ENCODE measurements at regions not wholly inside any gene's neighbourhood (a gene's known extent, or its start where the extent isn't known, plus 50 kb on each side); places are given as distances from the start of the nearest gene placed in this dataset.
"Not testable (repeated sequence)": the region's sequence is repeated elsewhere in the genome, so short reads cannot be mapped to it uniquely, and the experiment has no call there.

- no peak overlapping the region for H3K27ac ChIP-seq
- no peaks in the 10 kb centered on the region for H3K27me3 ChIP-seq (ENCODE audit: insufficient read depth in 3 of 3, low read length in 2 of 3)
- H3K36me3 ChIP-seq (ENCODE audit: insufficient read depth in 1 of 2, low read depth in 1 of 2): no peaks in the 10 kb centered on the region
- TF ChIP-seq CTCF (IDR thresholded peaks at IDR 0.05): no peak
- WGBS, 3 donors: 62 to 71% (median 68%) methylated on average over 7 of the region's 7 CpGs
- no peak for DNase-seq
- no peaks in the 10 kb centered on the region for H3K9me3 ChIP-seq
- ATAC-seq: no peak
- no peak overlapping the region for H3K4me3 ChIP-seq
- H3K4me1 ChIP-seq: no peaks in the 10 kb centered on the region
- intact Hi-C loops (cut with DNase I): no loop called here
Measured at GRCh38 chr7:106535234-106535932, 125.6 kb downstream of the CCDC71L start.

- H3K4me1 ChIP-seq: no peaks in the 10 kb centered on the region
- intact Hi-C loops (cut with DNase I): no loop called here
- no peaks in the 10 kb centered on the region for H3K9me3 ChIP-seq
- no peaks in the 10 kb centered on the region for H3K36me3 ChIP-seq (ENCODE audit: insufficient read depth in 1 of 2, low read depth in 1 of 2)
- H3K27ac ChIP-seq: no peak overlapping the region
- ATAC-seq (no peak), DNase-seq (no peak)
- 62 to 70% (median 68%) methylated on average over 8 of the region's 8 CpGs for WGBS, 3 donors
- H3K4me3 ChIP-seq: no peak overlapping the region
- no peak for TF ChIP-seq CTCF (IDR thresholded peaks at IDR 0.05)
- H3K27me3 ChIP-seq (ENCODE audit: insufficient read depth in 3 of 3, low read length in 2 of 3): no peaks in the 10 kb centered on the region
Measured at GRCh38 chr7:106534271-106534846, 126.6 kb downstream of the CCDC71L start.

GRCh38 chr7:106530183-106530582 is 130.8 kb downstream of the CCDC71L start:
- H3K4me3 ChIP-seq; H3K9me3 ChIP-seq; ATAC-seq; H3K4me1 ChIP-seq; H3K27ac ChIP-seq; intact Hi-C loops (cut with DNase I); H3K27me3 ChIP-seq (ENCODE audit: insufficient read depth in 3 of 3, low read length in 2 of 3); H3K36me3 ChIP-seq (ENCODE audit: insufficient read depth in 1 of 2, low read depth in 1 of 2); DNase-seq: not testable (repeated sequence)
- 90 to 93% (median 93%) methylated on average over 5 of the region's 5 CpGs for WGBS, 3 donors

- H3K36me3 ChIP-seq (ENCODE audit: insufficient read depth in 1 of 2, low read depth in 1 of 2); intact Hi-C loops (cut with DNase I); H3K4me3 ChIP-seq; H3K27ac ChIP-seq; ATAC-seq; H3K27me3 ChIP-seq (ENCODE audit: insufficient read depth in 3 of 3, low read length in 2 of 3); DNase-seq; H3K4me1 ChIP-seq; H3K9me3 ChIP-seq: not testable (repeated sequence)
- 89 to 94% (median 90%) methylated on average over 4 of the region's 4 CpGs for WGBS, 3 donors
Measured at GRCh38 chr7:106526617-106527016, 134.3 kb downstream of the CCDC71L start.

GRCh38 chr7:106524690-106525059 is 136.3 kb downstream of the CCDC71L start:
- Histone ChIP-seq H3K36me3 (ENCODE audit: insufficient read depth in 1 of 2, low read depth in 1 of 2) (no peaks in the 10 kb centered on the region), H3K27ac (no peak overlapping the region), H3K4me1 (no peaks in the 10 kb centered on the region), H3K4me3 (no peak overlapping the region), H3K9me3 (no peaks in the 10 kb centered on the region), H3K27me3 (ENCODE audit: insufficient read depth in 3 of 3, low read length in 2 of 3) (no peaks in the 10 kb centered on the region)
- 84 to 94% (median 86%) methylated on average over 5 of the region's 5 CpGs for WGBS, 3 donors
- DNase-seq (no peak), ATAC-seq (no peak)
- intact Hi-C loops (cut with DNase I): no loop called here
- TF ChIP-seq CTCF (IDR thresholded peaks at IDR 0.05): no peak
